Endothelial cell of umbilical vein (primary cell): ENCODE measurements at regions not wholly inside any gene's neighbourhood (a gene's known extent, or its start where the extent isn't known, plus 50 kb on each side); places are given as distances from the start of the nearest gene placed in this dataset.

ENCODE experiments used
- BruUV-seq: library from RNA; stranded (reverse); fragments of 400-500 nt; replicated peaks from 2 replicates; lab custom pipeline; 2021; lab: Mats Ljungman, UMichigan
- CTCF ChIA-PET: fragments of 300-600, 350-600 bp; sonication (Branson Sonifier 250); formaldehyde crosslinking; loops from one replicate; lab custom pipeline; 2021; ENCODE audit warnings: antibody characterized with exemption, inconsistent platforms; lab: Charles Lee
- POLR2A ChIA-PET: fragments of 300-600, 350-600 bp; sonication (Branson Sonifier 250); formaldehyde crosslinking; loops from one replicate; lab custom pipeline; 2021; ENCODE audit warnings: antibody characterized with exemption, inconsistent platforms; lab: Charles Lee
- DNase-seq: peaks from one replicate; pipeline ENCODE4 v3.0.0-alpha.2; 2011; ENCODE audit warnings: low read depth, low spot score
- FAIRE-seq: peaks from 2 replicates; lab custom pipeline; 2011; peaks lifted over from hg19 to GRCh38; lab: Jason Lieb, UNC
- H2AFZ ChIP-seq: 2 replicates; pipeline ENCODE4 v1.6.0; 2012; ENCODE audit warnings: low read depth, low read length, control low read depth, inconsistent platforms
- H3K27ac ChIP-seq: 2 replicates; pipeline ENCODE4 v1.5.1; 2011; ENCODE audit warnings: low read depth, mild to moderate bottlenecking, control low read depth, low read length, moderate library complexity; ENCODE audit not compliant: insufficient read depth
- H3K27me3 ChIP-seq, 2 experiments: 2 replicates each; pipeline versions ENCODE4 v1.6.0 to v1.6.1; 2011; ENCODE audit warnings: low read length in 2 of 2, mixed read lengths in 1 of 2; ENCODE audit not compliant: control insufficient read depth in 2 of 2, insufficient read depth in 2 of 2
- H3K36me3 ChIP-seq, 2 experiments: 2 replicates in 1 of 2; 3 replicates in 1 of 2; pipeline ENCODE4 v1.5.1; 2011; ENCODE audit warnings: low read length in 2 of 2, mild to moderate bottlenecking in 1 of 2, moderate library complexity in 1 of 2; ENCODE audit not compliant: control insufficient read depth in 2 of 2, insufficient read depth in 2 of 2; ENCODE audit errors: extremely low read depth in 1 of 2
- H3K4me1 ChIP-seq: 3 replicates; pipeline ENCODE4 v1.5.1; 2011; ENCODE audit warnings: mild to moderate bottlenecking, low read length; ENCODE audit not compliant: control insufficient read depth, insufficient read depth; ENCODE audit errors: extremely low read depth
- H3K4me2 ChIP-seq: 2 replicates; pipeline ENCODE4 v1.6.1; 2011; ENCODE audit warnings: low read length, control low read depth, mixed read lengths; ENCODE audit not compliant: insufficient read depth
- H3K4me3 ChIP-seq, 3 experiments: fragments of 200-600 bp in 1 of 3; sonication (generic), shearing (Covaris generic) in 1 of 3; replicated peaks in 1 of 3; 2 replicates each; pipeline ENCODE4 v1.5.1; 2011 to 2016; ENCODE audit warnings: control low read depth in 3 of 3, low read length in 3 of 3, mild to moderate bottlenecking in 2 of 3, inconsistent platforms in 1 of 3, low read depth in 1 of 3, moderate library complexity in 1 of 3; ENCODE audit not compliant: insufficient read depth in 1 of 3
- H3K79me2 ChIP-seq: 2 replicates; pipeline ENCODE4 v1.6.0; 2012; ENCODE audit warnings: low read length, inconsistent platforms; ENCODE audit not compliant: control insufficient read depth, insufficient read depth
- H3K9ac ChIP-seq: replicated peaks from 2 replicates; pipeline ENCODE3; 2011; ENCODE audit warnings: low read length, control low read depth; ENCODE audit not compliant: insufficient read depth; ENCODE audit errors: extremely low read depth
- H3K9me1 ChIP-seq: replicated peaks from 3 replicates; pipeline ENCODE4 v1.6.0; 2011; ENCODE audit warnings: mild to moderate bottlenecking, low read length; ENCODE audit not compliant: control insufficient read depth, insufficient read depth; ENCODE audit errors: extremely low read depth
- H3K9me3 ChIP-seq: replicated peaks from 2 replicates; pipeline ENCODE4 v1.5.1; 2012; ENCODE audit warnings: low read length, inconsistent platforms; ENCODE audit not compliant: control insufficient read depth, insufficient read depth
- H4K20me1 ChIP-seq: replicated peaks from 2 replicates; pipeline ENCODE3; 2011; ENCODE audit warnings: mild to moderate bottlenecking, low read length; ENCODE audit not compliant: control insufficient read depth, insufficient read depth; ENCODE audit errors: extremely low read depth
- CTCF ChIP-seq, 2 donors: IDR thresholded peaks; 1 replicate in 1 of 2; 2 replicates in 1 of 2; pipeline ENCODE4 v1.5.1; 2011; ENCODE audit warnings: low read length in 2 of 2, mild to moderate bottlenecking in 2 of 2, moderate library complexity in 2 of 2, control low read depth in 1 of 2, inconsistent platforms in 1 of 2, low read depth in 1 of 2; ENCODE audit not compliant: insufficient read depth in 1 of 2; ENCODE audit errors: extremely low read depth in 1 of 2
- EZH2 ChIP-seq: IDR thresholded peaks from 2 replicates; pipeline ENCODE4 v1.6.1; 2012; ENCODE audit warnings: borderline replicate concordance, low read depth, mild to moderate bottlenecking, moderate library complexity, low read length, inconsistent platforms; ENCODE audit not compliant: severe bottlenecking
- FOS ChIP-seq: IDR thresholded peaks from 2 replicates; pipeline ENCODE4 v1.6.1; 2011; ENCODE audit warnings: mild to moderate bottlenecking, low read length, moderate library complexity, borderline replicate concordance; ENCODE audit not compliant: insufficient read depth
- GATA2 ChIP-seq: IDR thresholded peaks from 2 replicates; pipeline ENCODE4 v1.7.0; 2011; ENCODE audit warnings: low read depth, mild to moderate bottlenecking, moderate library complexity, mixed read lengths, low read length; ENCODE audit not compliant: insufficient read length, insufficient read depth
- JUN ChIP-seq: IDR thresholded peaks from 2 replicates; pipeline ENCODE4 v1.6.1; 2011; ENCODE audit warnings: borderline replicate concordance, low read depth; ENCODE audit not compliant: insufficient read length, insufficient read depth
- MAX ChIP-seq: IDR thresholded peaks from 2 replicates; pipeline ENCODE4 v1.6.1; 2011; ENCODE audit not compliant: insufficient read depth, insufficient read length
- MYC ChIP-seq: IDR thresholded peaks from one replicate; pipeline ENCODE4 v1.6.1; 2011; ENCODE audit warnings: mild to moderate bottlenecking, low read depth, low read length
- POLR2A ChIP-seq: IDR thresholded peaks from 2 replicates; pipeline ENCODE4 v1.6.1; 2012; ENCODE audit warnings: low read depth, mild to moderate bottlenecking, control low read depth, low read length
- POLR2AphosphoS5 ChIP-seq: IDR thresholded peaks from 2 replicates; pipeline ENCODE4 v1.6.1; 2012; ENCODE audit warnings: low read depth, mild to moderate bottlenecking, control low read depth, low read length, moderate library complexity; ENCODE audit not compliant: insufficient read depth
- dilution Hi-C: fragments of 300-500 bp; cut with MboI; formaldehyde crosslinking; loops from one replicate; pipeline ENCODE4 v1.15.0; 2019; ENCODE audit warnings: low sequenced_read_pairs; ENCODE audit not compliant: extremely low pct_ligation_motif_present
- intact Hi-C: fragments of 100-400 bp; cut with micrococcal nuclease; formaldehyde crosslinking; loops from one replicate; pipeline ENCODE4 v1.10.0; 2022

GRCh38 chr16:89034573-89034961 lies 57.6 kb upstream of the CBFA2T3 start:
- Histone ChIP-seq H3K4me3 (no peak overlapping the region), H3K9me1 (no peaks in the 10 kb centered on the region), H4K20me1 (no peaks in the 10 kb centered on the region), H3K79me2 (no peaks in the 10 kb centered on the region), H3K9me3 (no peaks in the 10 kb centered on the region), H3K9ac (no peak overlapping the region), H3K27me3 (peaks cover 0 to 3% of the 10 kb centered on the region in 2 experiments), H2AFZ (no peak overlapping the region), H3K27ac (no peak overlapping the region), H3K36me3 (no peaks in the 10 kb centered on the region), H3K4me1 (no peaks in the 10 kb centered on the region), H3K4me2 (no peak overlapping the region)
- TF ChIP-seq CTCF (IDR thresholded peaks at IDR 0.05; ENCODE audit: extremely low read depth in 1 of 2, insufficient read depth in 1 of 2, low read depth in 1 of 2, low read length in 2 of 2) (no peak), FOS (no peak), MYC (no peak), POLR2AphosphoS5 (no peak), JUN (no peak), GATA2 (no peak), POLR2A (no peak), EZH2 (no peak), MAX (no peak)
- ChIA-PET POLR2A (no interaction called here), CTCF (no interaction called here)
- FAIRE-seq (no peak), DNase-seq (no peak)
- dilution Hi-C loops = no loop called here
- BruUV-seq = no TSS peak
- intact Hi-C loops = no loop called here
